ENCODE measurements at regions not wholly inside any gene's neighbourhood (a gene's known extent, or its start where the extent isn't known, plus 50 kb on each side); places are given as distances from the start of the nearest gene placed in this dataset.

- intact Hi-C loops (cut with DNase I; ENCODE audit: low total_unique reads) (no loop called here), in situ Hi-C loops (cut with MboI; ENCODE audit: low pct_ligation_motif_present in 1 of 4, low pct_unique_long_range_greater_than_20kb in 1 of 4, low sequenced_read_pairs in 3 of 4) (no loop called here)
- no peaks in the 10 kb centered on the region for H3K36me3 ChIP-seq
- H3K4me1 ChIP-seq: no peaks in the 10 kb centered on the region
- TF ChIP-seq EP300 (IDR thresholded peaks at IDR 0.05; ENCODE audit: low read depth) (no peak), CTCF (IDR thresholded peaks at IDR 0.05) (no peak), POLR2A (IDR thresholded peaks at IDR 0.05) (no peak)
- H3K4me3 ChIP-seq: no peak overlapping the region
- 79 to 83% methylated on average over 1 of the region's 1 CpG for WGBS, 2 donors (ENCODE audit: low coverage in 1 of 2)
- H3K9me3 ChIP-seq: no peaks in the 10 kb centered on the region
- no peak overlapping the region for H3K27ac ChIP-seq
- H3K27me3 ChIP-seq: no peaks in the 10 kb centered on the region
- no peak for DNase-seq
These were observed 52.5 kb upstream of the CNIH3 start for GRCh38 chr1:224563666-224564065.

DNA sequence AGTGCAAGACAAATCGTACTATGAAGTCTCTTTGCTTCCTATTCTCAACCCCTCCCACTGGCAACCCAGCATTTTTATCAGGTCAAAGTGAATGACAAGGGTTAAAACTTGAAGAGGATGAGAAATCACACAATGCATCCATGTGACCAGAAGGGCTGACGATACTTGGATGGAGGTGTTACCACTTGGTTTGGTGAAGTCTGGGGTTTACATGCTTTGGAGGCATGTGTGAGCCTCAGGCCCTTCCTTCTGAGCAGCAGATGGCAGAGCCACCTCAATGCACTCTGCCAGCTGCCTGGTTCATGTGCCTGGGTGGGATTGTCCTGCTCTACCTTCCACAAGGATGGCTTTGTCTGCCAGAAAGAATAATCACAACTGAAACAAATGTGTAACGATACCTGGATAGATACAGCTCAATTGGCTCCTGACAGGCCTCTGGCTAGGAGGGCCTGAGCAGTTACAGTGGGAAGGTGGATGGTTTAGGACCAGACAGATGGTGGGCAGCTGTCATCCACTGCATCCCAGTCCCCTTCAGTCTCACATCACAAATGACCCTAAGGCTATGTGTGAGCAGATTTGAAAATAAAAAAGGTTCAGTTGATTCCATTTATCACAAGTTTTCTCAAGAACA, 51.5 kb upstream of the CNIH3 start:
- 85 to 87% methylated on average over 1 to 3 of the region's 3 CpGs for WGBS, 2 donors (ENCODE audit: low coverage in 1 of 2)

GRCh38 chr1:224565186-224565585, 50.9 kb upstream of the CNIH3 start:
- no peak for TF ChIP-seq CTCF (IDR thresholded peaks at IDR 0.05)
- no peak for TF ChIP-seq EP300 (IDR thresholded peaks at IDR 0.05; ENCODE audit: low read depth)
- TF ChIP-seq POLR2AphosphoS5 (IDR thresholded peaks at IDR 0.05): no peak
- TF ChIP-seq POLR2A (IDR thresholded peaks at IDR 0.05): no peak
- H3K4me3 ChIP-seq: no peak overlapping the region
- H3K9me3 ChIP-seq: no peaks in the 10 kb centered on the region
- intact Hi-C loops (cut with DNase I; ENCODE audit: low total_unique reads) (no loop called here), in situ Hi-C loops (cut with MboI; ENCODE audit: low pct_ligation_motif_present in 1 of 4, low pct_unique_long_range_greater_than_20kb in 1 of 4, low sequenced_read_pairs in 3 of 4) (no loop called here)
- no peaks in the 10 kb centered on the region for H3K27me3 ChIP-seq
- H3K27ac ChIP-seq: no peak overlapping the region
- no peaks in the 10 kb centered on the region for H3K4me1 ChIP-seq
- no peaks in the 10 kb centered on the region for H3K36me3 ChIP-seq
- WGBS, 2 donors (ENCODE audit: low coverage in 1 of 2): 94% methylated on average over 5 of the region's 5 CpGs; no CpG with 5 or more reads in 1 of the 2 donors
- DNase-seq: no peak

More for the DNA sequence above, 51.5 kb upstream of the CNIH3 start:
- no peak overlapping the region for H3K4me3 ChIP-seq
- H3K36me3 ChIP-seq: no peaks in the 10 kb centered on the region
- in situ Hi-C loops (cut with MboI; ENCODE audit: low pct_ligation_motif_present in 1 of 4, low pct_unique_long_range_greater_than_20kb in 1 of 4, low sequenced_read_pairs in 3 of 4) (no loop called here), intact Hi-C loops (cut with DNase I; ENCODE audit: low total_unique reads) (no loop called here)
- TF ChIP-seq POLR2A (IDR thresholded peaks at IDR 0.05): no peak
- TF ChIP-seq EP300 (IDR thresholded peaks at IDR 0.05; ENCODE audit: low read depth): no peak
- TF ChIP-seq CTCF (IDR thresholded peaks at IDR 0.05): no peak
- TF ChIP-seq POLR2AphosphoS5 (IDR thresholded peaks at IDR 0.05): no peak
- no peaks in the 10 kb centered on the region for H3K27me3 ChIP-seq
- no peaks in the 10 kb centered on the region for H3K4me1 ChIP-seq
- no peak for DNase-seq
- H3K27ac ChIP-seq: no peak overlapping the region
- H3K9me3 ChIP-seq: no peaks in the 10 kb centered on the region

GRCh38 chr1:224565611-224566406, 50.3 kb upstream of the CNIH3 start:
- no peak for TF ChIP-seq EP300 (IDR thresholded peaks at IDR 0.05; ENCODE audit: low read depth)
- TF ChIP-seq CTCF (IDR thresholded peaks at IDR 0.05): no peak
- no peak for TF ChIP-seq POLR2AphosphoS5 (IDR thresholded peaks at IDR 0.05)
- TF ChIP-seq POLR2A (IDR thresholded peaks at IDR 0.05): no peak
- no peaks in the 10 kb centered on the region for H3K36me3 ChIP-seq
- intact Hi-C loops (cut with DNase I; ENCODE audit: low total_unique reads) (no loop called here), in situ Hi-C loops (cut with MboI; ENCODE audit: low pct_ligation_motif_present in 1 of 4, low pct_unique_long_range_greater_than_20kb in 1 of 4, low sequenced_read_pairs in 3 of 4) (no loop called here)
- H3K9me3 ChIP-seq: no peaks in the 10 kb centered on the region
- H3K4me3 ChIP-seq: no peak overlapping the region
- H3K4me1 ChIP-seq: no peaks in the 10 kb centered on the region
- 48 to 58% methylated on average over 2 to 3 of the region's 3 CpGs for WGBS, 2 donors (ENCODE audit: low coverage in 1 of 2)
- no peaks in the 10 kb centered on the region for H3K27me3 ChIP-seq
- H3K27ac ChIP-seq: no peak overlapping the region
- DNase-seq: no peak

Data from transverse colon (tissue), 4 donors.